ENCODE measurements at regions not wholly inside any gene's neighbourhood (a gene's known extent, or its start where the extent isn't known, plus 50 kb on each side); places are given as distances from the start of the nearest gene placed in this dataset.

DNA sequence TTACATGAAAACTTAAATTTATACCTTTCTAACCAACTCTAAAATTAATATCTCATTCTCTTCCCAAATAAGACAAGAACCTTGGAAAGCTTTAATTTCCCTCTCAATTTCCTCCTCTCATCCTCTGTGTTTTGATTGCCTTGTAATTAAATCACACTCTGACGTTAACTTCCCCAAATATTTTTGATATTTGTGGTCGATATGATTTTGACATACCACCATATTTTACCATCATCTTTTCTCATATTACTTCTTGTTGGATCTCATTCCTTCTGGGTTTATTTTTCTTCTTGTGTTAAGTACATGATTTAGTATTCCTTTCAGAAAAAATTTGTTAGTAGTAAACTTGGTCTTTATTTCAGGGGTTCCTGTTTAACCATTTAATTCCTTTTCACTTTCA, 69.6 kb downstream of the RDH14 start:
- no peaks in the 10 kb centered on the region for H3K79me2 ChIP-seq (ENCODE audit: control insufficient read depth, insufficient read depth, low read length)
- H3K9me3 ChIP-seq (ENCODE audit: control insufficient read depth, low read depth, low read length), result no peaks in the 10 kb centered on the region
- no peak overlapping the region for H3K9ac ChIP-seq (ENCODE audit: control insufficient read depth, extremely low read depth, insufficient read depth, low read length)
- no peak for FAIRE-seq
- H3K4me3 ChIP-seq (ENCODE audit: control insufficient read depth in 2 of 3, extremely low read depth in 1 of 3, insufficient read depth in 2 of 3, low read depth in 1 of 3, low read length in 3 of 3), result no peak overlapping the region
- peaks cover 14% of the 10 kb centered on the region for H3K27me3 ChIP-seq (ENCODE audit: control insufficient read depth, extremely low read depth, insufficient read depth, low read length)
- no peak overlapping the region for H3K4me2 ChIP-seq (ENCODE audit: control insufficient read depth, extremely low read depth, insufficient read depth, low read depth, low read length)
- H3K27ac ChIP-seq (ENCODE audit: control insufficient read depth, insufficient read depth, low read length), result no peak overlapping the region
- H4K20me1 ChIP-seq (ENCODE audit: control insufficient read depth, extremely low read depth, insufficient read depth, low read length), result no peaks in the 10 kb centered on the region
- H3K4me1 ChIP-seq (ENCODE audit: control insufficient read depth, extremely low read depth, insufficient read depth, low read length), result no peaks in the 10 kb centered on the region
- H3K9me1 ChIP-seq (ENCODE audit: control insufficient read depth, extremely low read depth, insufficient read depth, low read length), result no peaks in the 10 kb centered on the region
- H2AFZ ChIP-seq (ENCODE audit: control insufficient read depth, low read length), result no peak overlapping the region
- dilution Hi-C loops (cut with MboI; ENCODE audit: extremely low pct_ligation_motif_present, low sequenced_read_pairs), result no loop called here
- no peak for DNase-seq (ENCODE audit: low read depth, low spot score)
- no peaks in the 10 kb centered on the region for H3K36me3 ChIP-seq (ENCODE audit: control insufficient read depth in 2 of 2, extremely low read depth in 1 of 2, insufficient read depth in 2 of 2, low read length in 2 of 2)
- TF ChIP-seq, protein P1, sequence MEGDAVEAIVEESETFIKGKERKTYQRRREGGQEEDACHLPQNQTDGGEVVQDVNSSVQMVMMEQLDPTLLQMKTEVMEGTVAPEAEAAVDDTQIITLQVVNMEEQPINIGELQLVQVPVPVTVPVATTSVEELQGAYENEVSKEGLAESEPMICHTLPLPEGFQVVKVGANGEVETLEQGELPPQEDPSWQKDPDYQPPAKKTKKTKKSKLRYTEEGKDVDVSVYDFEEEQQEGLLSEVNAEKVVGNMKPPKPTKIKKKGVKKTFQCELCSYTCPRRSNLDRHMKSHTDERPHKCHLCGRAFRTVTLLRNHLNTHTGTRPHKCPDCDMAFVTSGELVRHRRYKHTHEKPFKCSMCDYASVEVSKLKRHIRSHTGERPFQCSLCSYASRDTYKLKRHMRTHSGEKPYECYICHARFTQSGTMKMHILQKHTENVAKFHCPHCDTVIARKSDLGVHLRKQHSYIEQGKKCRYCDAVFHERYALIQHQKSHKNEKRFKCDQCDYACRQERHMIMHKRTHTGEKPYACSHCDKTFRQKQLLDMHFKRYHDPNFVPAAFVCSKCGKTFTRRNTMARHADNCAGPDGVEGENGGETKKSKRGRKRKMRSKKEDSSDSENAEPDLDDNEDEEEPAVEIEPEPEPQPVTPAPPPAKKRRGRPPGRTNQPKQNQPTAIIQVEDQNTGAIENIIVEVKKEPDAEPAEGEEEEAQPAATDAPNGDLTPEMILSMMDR (optimal IDR thresholded peaks at IDR 0.05 in 1 of 3, IDR thresholded peaks at IDR 0.05 in 1 of 3, conservative IDR thresholded peaks at IDR 0.05 in 1 of 3; ENCODE audit: extremely low read depth in 1 of 3, insufficient read depth in 2 of 3, low read length in 3 of 3), result no peak
- no peak for TF ChIP-seq EZH2 (IDR thresholded peaks at IDR 0.05; ENCODE audit: low read length)

DNA sequence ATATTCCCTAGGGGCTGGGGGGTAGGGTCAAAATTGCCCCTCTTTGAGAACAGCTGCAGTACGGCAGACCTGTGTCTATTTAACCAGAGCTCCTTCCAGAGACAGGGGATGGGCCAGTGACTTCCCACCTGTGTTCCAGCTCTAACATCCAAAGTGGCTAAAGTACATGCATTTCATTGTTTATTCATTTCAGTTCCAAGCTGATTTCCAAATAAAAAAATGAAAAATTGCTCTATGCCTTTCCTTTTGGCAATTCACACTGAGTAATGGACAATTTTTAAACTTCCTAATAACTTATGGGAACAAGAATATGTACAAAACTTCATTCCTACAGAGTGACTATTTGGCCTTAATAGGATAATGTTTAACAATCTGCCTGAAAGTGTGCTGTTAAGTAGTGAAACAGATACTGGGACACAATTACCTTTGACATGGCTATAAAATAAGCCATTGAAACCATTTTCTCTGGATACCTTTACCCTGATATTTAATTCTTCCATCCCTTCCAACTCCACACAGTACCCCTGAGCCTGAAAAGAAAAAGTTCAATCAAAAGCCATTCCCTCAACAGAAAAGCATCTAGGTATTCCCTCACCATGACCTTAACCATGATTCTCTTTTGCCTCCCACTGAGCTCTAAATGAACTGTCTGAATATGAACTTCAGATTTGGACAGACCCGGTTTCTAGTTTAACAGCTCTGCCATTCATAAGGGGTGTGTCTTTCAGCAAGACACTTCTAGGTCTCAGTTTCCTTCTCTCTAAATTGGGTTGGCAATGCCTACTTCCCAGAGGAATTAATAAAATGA, 73.1 kb downstream of the RDH14 start:
- no peak overlapping the region for H3K4me2 ChIP-seq (ENCODE audit: control insufficient read depth, extremely low read depth, insufficient read depth, low read depth, low read length)
- H3K9ac ChIP-seq (ENCODE audit: control insufficient read depth, extremely low read depth, insufficient read depth, low read length), result no peak overlapping the region
- H3K4me1 ChIP-seq (ENCODE audit: control insufficient read depth, extremely low read depth, insufficient read depth, low read length), result no peaks in the 10 kb centered on the region
- no peaks in the 10 kb centered on the region for H4K20me1 ChIP-seq (ENCODE audit: control insufficient read depth, extremely low read depth, insufficient read depth, low read length)
- H2AFZ ChIP-seq (ENCODE audit: control insufficient read depth, low read length), result no peak overlapping the region
- no peak overlapping the region for H3K27ac ChIP-seq (ENCODE audit: control insufficient read depth, insufficient read depth, low read length)
- dilution Hi-C loops (cut with MboI; ENCODE audit: extremely low pct_ligation_motif_present, low sequenced_read_pairs), result no loop called here
- no peak overlapping the region for H3K4me3 ChIP-seq (ENCODE audit: control insufficient read depth in 2 of 3, extremely low read depth in 1 of 3, insufficient read depth in 2 of 3, low read depth in 1 of 3, low read length in 3 of 3)
- H3K79me2 ChIP-seq (ENCODE audit: control insufficient read depth, insufficient read depth, low read length), result no peaks in the 10 kb centered on the region
- H3K9me1 ChIP-seq (ENCODE audit: control insufficient read depth, extremely low read depth, insufficient read depth, low read length), result no peaks in the 10 kb centered on the region
- no peak for TF ChIP-seq EZH2 (IDR thresholded peaks at IDR 0.05; ENCODE audit: low read length)
- TF ChIP-seq, protein P1 (optimal IDR thresholded peaks at IDR 0.05 in 1 of 3, IDR thresholded peaks at IDR 0.05 in 1 of 3, conservative IDR thresholded peaks at IDR 0.05 in 1 of 3; ENCODE audit: extremely low read depth in 1 of 3, insufficient read depth in 2 of 3, low read length in 3 of 3), result no peak
- peaks cover 6% of the 10 kb centered on the region for H3K27me3 ChIP-seq (ENCODE audit: control insufficient read depth, extremely low read depth, insufficient read depth, low read length)
- FAIRE-seq (no peak), DNase-seq (ENCODE audit: low read depth, low spot score) (no peak)
- no peaks in the 10 kb centered on the region for H3K36me3 ChIP-seq (ENCODE audit: control insufficient read depth in 2 of 2, extremely low read depth in 1 of 2, insufficient read depth in 2 of 2, low read length in 2 of 2)
- H3K9me3 ChIP-seq (ENCODE audit: control insufficient read depth, low read depth, low read length), result no peaks in the 10 kb centered on the region

Data from keratinocyte (primary cell).